Aorta (tissue), 5 donors: ENCODE measurements at regions not wholly inside any gene's neighbourhood (a gene's known extent, or its start where the extent isn't known, plus 50 kb on each side); places are given as distances from the start of the nearest gene placed in this dataset.
"Not testable (repeated sequence)": the region's sequence is repeated elsewhere in the genome, so short reads cannot be mapped to it uniquely, and the experiment has no call there.

ENCODE experiments used
- ATAC-seq: fragments of 200-7000 bp; cut with Tn5 transposase; one replicate; pipeline ENCODE4 v1.9.1; 2022; ENCODE audit warnings: moderate library complexity; ENCODE audit not compliant: low FRiP score
- DNase-seq, 2 donors: peaks; one replicate each; pipeline ENCODE4 v3.0.0-alpha.2; 2020
- H3K27ac ChIP-seq, 2 donors: one replicate each; pipeline ENCODE4 v1.5.1; 2013; ENCODE audit warnings: low read length in 2 of 2, mild to moderate bottlenecking in 2 of 2, moderate library complexity in 2 of 2, control low read depth in 1 of 2, inconsistent platforms in 1 of 2, low read depth in 1 of 2
- H3K27me3 ChIP-seq, 2 donors: one replicate each; pipeline ENCODE4 v1.6.1; 2013; ENCODE audit warnings: control low read depth in 1 of 2, low read length in 1 of 2, mild to moderate bottlenecking in 1 of 2, moderate library complexity in 1 of 2; ENCODE audit not compliant: insufficient read depth in 2 of 2, control insufficient read depth in 1 of 2
- H3K36me3 ChIP-seq, 2 donors: one replicate each; pipeline ENCODE4 v1.6.1; 2013; ENCODE audit warnings: control low read depth in 1 of 2, low read length in 1 of 2, mild to moderate bottlenecking in 1 of 2; ENCODE audit not compliant: insufficient read depth in 2 of 2, control insufficient read depth in 1 of 2
- H3K4me1 ChIP-seq, 2 donors: one replicate each; pipeline ENCODE4 v1.6.1; 2013; ENCODE audit warnings: low read length in 2 of 2, control low read depth in 1 of 2, mild to moderate bottlenecking in 1 of 2, moderate library complexity in 1 of 2; ENCODE audit not compliant: insufficient read depth in 2 of 2, control insufficient read depth in 1 of 2
- H3K4me3 ChIP-seq, 2 donors: one replicate each; pipeline ENCODE4 v1.5.1; 2013; ENCODE audit warnings: low read length in 2 of 2, control low read depth in 1 of 2, mild to moderate bottlenecking in 1 of 2
- H3K9me3 ChIP-seq: one replicate; pipeline ENCODE4 v1.6.1; 2013; ENCODE audit warnings: mild to moderate bottlenecking, low read length; ENCODE audit not compliant: control insufficient read depth
- WGBS, 2 donors: extraction: QIAGEN DNeasy Blood & Tissue Kit; methylation state at CpG; one replicate each; pipeline ENCODE4 v1.1.7; 2013; 5-methylcytosine and 5-hydroxymethylcytosine counted together
- intact Hi-C, 2 donors: fragments of 100-400 bp; cut with DNase I; formaldehyde crosslinking; loops; one replicate each; pipeline versions ENCODE4 v1.14.2 to v1.15.0; 2022
- donor health status: healthy with polysubstance abuse.
- donor health status: Bipolar disorder and iron deficiency.
- donor health status: DM: no; HTN: no; CAD: no.
- donor health status: DM: no; HTN: no; CAD: no.
- donor health status: DM: yes; HTN: yes; CAD: no.

GRCh38 chr9:38859827-38860226 is 139.9 kb upstream of the FAM240B start:
- ATAC-seq, H3K9me3 ChIP-seq, H3K27me3 ChIP-seq, H3K36me3 ChIP-seq, H3K4me1 ChIP-seq, H3K4me3 ChIP-seq, H3K27ac ChIP-seq, DNase-seq, intact Hi-C loops: not testable (repeated sequence)
- WGBS, 2 donors, result no CpG with 5 or more reads among the region's 1 CpG

DNA sequence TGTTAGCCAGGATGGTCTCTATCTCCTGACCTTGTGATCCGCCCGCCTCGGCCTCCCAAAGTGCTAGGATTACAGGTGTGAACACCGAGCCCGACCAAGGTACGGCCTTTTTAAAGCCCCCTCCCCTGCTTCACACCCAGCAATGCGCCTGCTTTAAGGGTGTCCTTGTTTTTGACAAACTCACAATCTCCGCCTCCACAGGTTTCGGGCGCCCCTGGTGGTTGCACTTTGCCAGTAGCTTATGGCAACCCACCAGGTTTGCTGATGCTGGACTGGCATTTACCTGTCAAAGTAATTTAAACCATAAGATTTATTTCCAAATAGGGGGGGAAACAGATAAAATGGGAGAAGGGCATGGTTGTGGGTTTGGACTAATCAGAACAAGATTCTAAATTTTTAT is 129.0 kb upstream of the FAM240B start:
- ATAC-seq, H3K9me3 ChIP-seq, H3K4me1 ChIP-seq, DNase-seq, H3K4me3 ChIP-seq, intact Hi-C loops, H3K27ac ChIP-seq, H3K27me3 ChIP-seq, H3K36me3 ChIP-seq: not testable (repeated sequence)
- no CpG with 5 or more reads among the region's 10 CpGs for whole genome bisulfite sequencing, 2 donors

DNA sequence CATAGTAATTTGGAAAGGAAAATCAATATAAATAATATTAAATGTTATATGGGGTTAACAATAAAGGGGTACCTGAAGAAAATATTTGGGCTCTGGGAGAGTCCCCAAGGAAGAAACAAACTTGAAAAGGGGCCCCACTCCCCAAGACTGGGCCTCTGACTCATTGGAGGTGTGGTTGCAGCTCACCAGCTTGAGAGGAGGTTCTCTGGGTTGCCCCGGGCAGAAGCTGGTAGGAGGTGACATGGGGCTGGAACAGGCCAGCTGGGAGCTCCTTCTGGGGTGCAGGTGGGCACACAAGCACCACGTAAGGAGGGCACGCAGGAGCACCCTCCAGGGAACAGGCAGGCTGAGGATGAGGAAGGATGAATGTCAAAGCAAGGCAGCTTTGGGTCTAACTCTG is 120.3 kb upstream of the FAM240B start:
- 75 to 80% methylated on average over 1 to 2 of the region's 3 CpGs for WGBS, 2 donors
- not testable (repeated sequence) for H3K36me3 ChIP-seq

DNA sequence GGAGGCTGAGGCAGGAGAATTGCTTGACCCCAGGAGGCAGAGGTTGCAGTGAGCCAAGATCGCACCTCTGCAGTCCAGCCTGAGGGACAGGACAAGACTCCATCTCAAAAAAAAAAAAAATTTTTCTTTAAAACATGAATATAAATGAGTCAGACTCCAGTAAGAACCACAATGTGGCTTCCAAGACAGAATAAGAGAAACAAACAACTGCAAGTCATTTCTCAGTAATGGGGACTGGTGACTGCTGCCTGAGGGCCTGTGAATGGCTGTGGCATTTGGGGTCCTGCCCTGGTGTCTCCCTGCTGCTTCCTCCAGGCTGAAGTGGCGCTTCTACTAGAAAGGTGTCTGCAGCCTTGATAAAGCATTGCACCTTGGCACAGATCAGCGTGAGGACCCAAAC is 113.8 kb upstream of the FAM240B start:
- H3K4me1 ChIP-seq, H3K36me3 ChIP-seq, intact Hi-C loops, DNase-seq, H3K4me3 ChIP-seq, H3K9me3 ChIP-seq, H3K27me3 ChIP-seq, ATAC-seq, H3K27ac ChIP-seq: not testable (repeated sequence)
- 40% methylated on average over 1 of the region's 3 CpGs; no CpG with 5 or more reads in 1 of the 2 donors for WGBS, 2 donors

More for the DNA sequence above, 120.3 kb upstream of the FAM240B start:
- H3K9me3 ChIP-seq, H3K27me3 ChIP-seq, DNase-seq, ATAC-seq, intact Hi-C loops, H3K27ac ChIP-seq, H3K4me1 ChIP-seq, H3K4me3 ChIP-seq: not testable (repeated sequence)

GRCh38 chr9:38813855-38814254 is 93.9 kb upstream of the FAM240B start:
- intact Hi-C loops, DNase-seq, H3K36me3 ChIP-seq, H3K4me3 ChIP-seq, H3K27ac ChIP-seq, H3K27me3 ChIP-seq, H3K9me3 ChIP-seq, ATAC-seq, H3K4me1 ChIP-seq: not testable (repeated sequence)
- 46 to 48% methylated on average over 5 to 6 of the region's 6 CpGs for WGBS, 2 donors

DNA sequence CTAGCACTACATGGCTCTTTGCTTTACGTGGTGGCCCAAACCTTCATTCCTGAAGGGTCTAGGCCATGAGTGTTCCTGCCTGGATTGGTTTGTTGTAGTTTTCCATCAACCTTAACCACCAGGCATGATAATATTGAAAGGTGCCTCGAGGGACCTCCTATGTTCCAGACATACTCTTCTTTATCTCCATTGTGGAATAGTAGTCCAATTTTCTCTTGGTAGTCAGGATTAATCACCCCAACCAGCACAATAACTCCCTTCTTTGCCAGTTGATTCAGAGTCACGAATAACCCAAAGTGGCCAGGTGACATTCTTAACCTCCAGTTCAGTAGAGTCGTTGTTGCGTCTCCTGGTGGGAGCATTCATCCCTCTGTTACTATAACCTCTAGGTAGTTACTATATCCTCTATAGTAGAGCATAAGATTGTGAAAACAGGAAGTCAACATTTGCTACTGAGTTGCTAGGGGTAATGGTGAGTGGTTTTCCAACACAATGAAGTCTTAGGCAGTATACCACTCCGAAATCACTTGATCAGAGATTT is 88.1 kb upstream of the FAM240B start:
- H3K36me3 ChIP-seq, H3K9me3 ChIP-seq, intact Hi-C loops, ATAC-seq, H3K27ac ChIP-seq, H3K4me3 ChIP-seq, DNase-seq, H3K4me1 ChIP-seq, H3K27me3 ChIP-seq: not testable (repeated sequence)
- 91 to 98% methylated on average over 3 to 4 of the region's 6 CpGs for WGBS, 2 donors

DNA sequence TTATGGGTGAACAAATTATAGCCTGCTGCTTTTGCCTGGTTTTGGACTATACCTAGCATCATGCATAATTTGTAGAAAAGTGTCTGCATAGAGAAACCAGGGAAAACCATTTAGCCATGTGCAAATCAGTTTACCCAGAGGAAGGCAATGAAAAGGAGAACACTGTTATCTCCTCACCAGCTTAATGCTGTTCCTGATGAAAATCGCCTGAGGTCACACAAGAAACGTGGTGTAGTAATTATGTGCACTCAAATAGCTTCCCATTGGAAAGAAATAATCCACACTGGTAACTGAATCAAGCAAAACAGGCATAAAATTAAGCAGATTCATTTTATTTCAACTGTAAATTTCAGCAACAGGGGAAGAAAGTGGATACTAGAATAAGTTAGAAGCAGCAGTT is 51.7 kb upstream of the FAM240B start:
- ATAC-seq (no peak), DNase-seq (no peak)
- H3K27me3 ChIP-seq, result no peaks in the 10 kb centered on the region
- intact Hi-C loops, result no loop called here
- 54 to 58% methylated on average over 2 of the region's 2 CpGs for WGBS, 2 donors
- H3K36me3 ChIP-seq, result no peaks in the 10 kb centered on the region
- H3K27ac ChIP-seq, result no peak overlapping the region
- no peak overlapping the region for H3K4me3 ChIP-seq
- peaks cover under 1% of the 10 kb centered on the region for H3K9me3 ChIP-seq
- H3K4me1 ChIP-seq, result no peaks in the 10 kb centered on the region
